ENCODE measurements at regions not wholly inside any gene's neighbourhood (a gene's known extent, or its start where the extent isn't known, plus 50 kb on each side); places are given as distances from the start of the nearest gene placed in this dataset.

- Histone ChIP-seq H3K36me3 (no peaks in the 10 kb centered on the region), H3K27me3 (no peaks in the 10 kb centered on the region), H3K27ac (no peak overlapping the region), H3K9me3 (no peaks in the 10 kb centered on the region), H3K4me3 (replicated peaks in 1 of 3) (no peak overlapping the region), H3K4me1 (no peaks in the 10 kb centered on the region)
- no peak for DNase-seq
- intact Hi-C loops (cut with DNase I), result no loop called here
- TF ChIP-seq CTCF (IDR thresholded peaks at IDR 0.05) (no peak), POLR2A (IDR thresholded peaks at IDR 0.05) (no peak)
- WGBS, 2 donors, result 91 to 92% methylated on average over 3 of the region's 3 CpGs
Observed at GRCh38 chr5:45098483-45098882, 289.7 kb downstream of the MRPS30 start.

- Histone ChIP-seq H3K4me1 (no peaks in the 10 kb centered on the region), H3K27me3 (no peaks in the 10 kb centered on the region), H3K36me3 (no peaks in the 10 kb centered on the region), H3K4me3 (replicated peaks in 1 of 3) (no peak overlapping the region), H3K9me3 (no peaks in the 10 kb centered on the region), H3K27ac (no peak overlapping the region)
- DNase-seq, result no peak
- TF ChIP-seq POLR2A (IDR thresholded peaks at IDR 0.05) (no peak), CTCF (IDR thresholded peaks at IDR 0.05) (no peak)
- WGBS, 2 donors, result 93 to 95% methylated on average over 4 of the region's 4 CpGs
- intact Hi-C loops (cut with DNase I), result no loop called here
Observed at GRCh38 chr5:45101146-45101545, 292.4 kb downstream of the MRPS30 start.

- intact Hi-C loops (cut with DNase I), result no loop called here
- WGBS, 2 donors, result 81 to 88% methylated on average over 1 of the region's 1 CpG
- TF ChIP-seq CTCF (IDR thresholded peaks at IDR 0.05), result no peak
- no peak for TF ChIP-seq POLR2A (IDR thresholded peaks at IDR 0.05)
- Histone ChIP-seq H3K4me1 (no peaks in the 10 kb centered on the region), H3K27me3 (no peaks in the 10 kb centered on the region), H3K36me3 (no peaks in the 10 kb centered on the region), H3K27ac (no peak overlapping the region), H3K9me3 (no peaks in the 10 kb centered on the region), H3K4me3 (replicated peaks in 1 of 3) (no peak overlapping the region)
- no peak for DNase-seq
Observed at GRCh38 chr5:45105491-45105994, 296.8 kb downstream of the MRPS30 start.

- WGBS, 2 donors, result 62 to 74% methylated on average over 1 of the region's 1 CpG
- Histone ChIP-seq H3K4me1 (no peaks in the 10 kb centered on the region), H3K4me3 (replicated peaks in 1 of 3) (no peak overlapping the region), H3K27me3 (no peaks in the 10 kb centered on the region), H3K36me3 (no peaks in the 10 kb centered on the region), H3K9me3 (no peaks in the 10 kb centered on the region), H3K27ac (no peak overlapping the region)
- no peak for DNase-seq
- intact Hi-C loops (cut with DNase I), result no loop called here
- TF ChIP-seq POLR2A (IDR thresholded peaks at IDR 0.05) (no peak), CTCF (IDR thresholded peaks at IDR 0.05) (no peak)
Observed at GRCh38 chr5:45109062-45109461, 300.3 kb downstream of the MRPS30 start.

- Histone ChIP-seq H3K4me1 (no peaks in the 10 kb centered on the region), H3K27me3 (no peaks in the 10 kb centered on the region), H3K9me3 (no peaks in the 10 kb centered on the region), H3K27ac (no peak overlapping the region), H3K4me3 (replicated peaks in 1 of 3) (no peak overlapping the region), H3K36me3 (no peaks in the 10 kb centered on the region)
- TF ChIP-seq CTCF (IDR thresholded peaks at IDR 0.05), result no peak
- no peak for TF ChIP-seq POLR2A (IDR thresholded peaks at IDR 0.05)
- intact Hi-C loops (cut with DNase I), result no loop called here
- no peak for DNase-seq
- WGBS, 2 donors, result 82 to 92% methylated on average over 1 of the region's 1 CpG
Observed at GRCh38 chr5:45109636-45110035, 300.9 kb downstream of the MRPS30 start.
